HEK293T (cell line): ENCODE measurements at regions not wholly inside any gene's neighbourhood (a gene's known extent, or its start where the extent isn't known, plus 50 kb on each side); places are given as distances from the start of the nearest gene placed in this dataset.

Experiments
- ARNT ChIP-seq: fragments of 450-650 bp; IDR thresholded peaks from 2 replicates; pipeline ENCODE4 v1.6.1; 2017; ENCODE audit warnings: mild to moderate bottlenecking
- BHLHE40 ChIP-seq: fragments of 450-650 bp; IDR thresholded peaks from 2 replicates; pipeline ENCODE4 v1.6.1; 2016; ENCODE audit warnings: mild to moderate bottlenecking, moderate library complexity, borderline replicate concordance
- FOXM1 ChIP-seq: fragments of 450-650 bp; IDR thresholded peaks from 2 replicates; pipeline ENCODE4 v1.6.1; 2017; ENCODE audit warnings: mild to moderate bottlenecking, borderline replicate concordance
- L3MBTL2 ChIP-seq: fragments of 450-650 bp; conservative IDR thresholded peaks from 2 replicates; pipeline ENCODE4 v1.6.1; 2016; ENCODE audit warnings: mild to moderate bottlenecking
- SP1 ChIP-seq: fragments of 450-650 bp; IDR thresholded peaks from 2 replicates; pipeline ENCODE4 v1.6.1; 2017
- TARDBP ChIP-seq: fragments of 450-650 bp; IDR thresholded peaks from 2 replicates; pipeline ENCODE4 v1.6.1; 2016
- ZNF384 ChIP-seq: fragments of 450-650 bp; IDR thresholded peaks from 2 replicates; pipeline ENCODE4 v1.6.1; 2016

DNA sequence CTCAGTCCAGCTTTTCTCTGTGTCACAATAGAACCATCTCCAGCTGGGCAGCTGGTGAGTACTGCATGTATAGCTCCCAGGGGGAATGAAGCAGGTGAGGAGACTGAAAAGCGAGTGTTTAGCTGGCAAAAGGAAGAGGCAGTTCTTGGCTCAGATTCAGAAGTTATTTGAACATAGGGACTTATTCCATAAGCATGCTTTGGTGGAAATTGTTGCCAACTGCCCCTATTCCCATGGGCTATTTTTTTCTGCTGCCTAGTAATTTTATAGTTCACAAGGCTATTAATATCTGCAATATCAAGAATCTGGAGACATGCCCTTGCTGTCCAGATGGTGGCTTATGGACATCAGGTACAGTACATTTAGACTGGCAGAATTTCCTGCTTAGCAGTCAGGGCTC, 1112.7 kb downstream of the LRFN5 start:
- no peak for TF ChIP-seq ZNF384
- TF ChIP-seq SP1: no peak
- TF ChIP-seq BHLHE40: no peak
- no peak for TF ChIP-seq L3MBTL2
- TF ChIP-seq ARNT: no peak
- no peak for TF ChIP-seq TARDBP
- no peak for TF ChIP-seq FOXM1
